ENCODE measurements at regions not wholly inside any gene's neighbourhood (a gene's known extent, or its start where the extent isn't known, plus 50 kb on each side); places are given as distances from the start of the nearest gene placed in this dataset.

DNA sequence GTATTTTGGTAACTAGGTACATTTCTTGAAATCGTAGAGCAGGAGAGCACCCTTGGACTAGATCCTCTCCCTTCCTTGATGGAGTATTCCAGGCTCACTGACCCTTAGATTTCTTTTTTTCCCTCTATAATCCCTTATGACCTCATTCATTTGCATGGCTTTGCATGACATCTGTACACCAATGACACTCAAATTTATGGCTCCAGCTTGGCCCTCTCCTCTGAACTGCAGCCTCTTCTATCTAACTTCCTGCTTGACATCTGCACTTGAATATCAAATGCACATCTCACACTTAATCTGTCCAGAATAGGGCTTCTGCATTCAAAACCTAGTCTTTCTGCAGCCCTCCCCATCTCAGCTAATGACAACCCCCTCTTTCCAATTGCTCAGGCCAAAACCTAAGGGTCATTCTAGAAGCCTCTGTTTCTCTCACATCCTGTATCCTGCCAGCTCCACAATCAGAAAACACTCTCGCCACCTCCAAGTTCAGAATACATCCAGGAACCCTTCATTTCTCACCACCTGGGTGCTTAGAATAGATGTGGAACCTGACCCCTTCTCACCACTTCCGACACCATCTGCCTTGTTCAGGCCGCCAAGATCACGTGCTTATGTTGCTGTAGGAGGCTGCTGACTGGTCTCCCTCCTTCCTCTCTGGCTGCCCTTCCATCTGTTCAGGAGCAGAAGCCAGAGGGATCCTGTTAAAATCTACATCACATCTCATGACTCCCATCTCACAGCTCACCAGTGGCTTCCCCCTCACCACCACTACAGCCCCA is 138.9 kb upstream of the MTNR1B start:
- Histone ChIP-seq H3K14ac (ENCODE audit: insufficient read depth, low read length) (no peak overlapping the region), H2AK5ac (ENCODE audit: insufficient read length, low read length) (no peak overlapping the region), H3K27ac (ENCODE audit: insufficient read length, low read depth, low read length) (no peak overlapping the region), H4K5ac (ENCODE audit: insufficient read length, low read depth, low read length) (no peak overlapping the region), H2BK12ac (ENCODE audit: insufficient read length, low read depth, low read length) (no peak overlapping the region), H4K8ac (replicated peaks; ENCODE audit: insufficient read length, low read depth, low read length) (no peak overlapping the region), H3K9ac (ENCODE audit: extremely low read depth, insufficient read length, low read length) (no peak overlapping the region), H3K23ac (ENCODE audit: insufficient read length, low read depth, low read length) (no peak overlapping the region), H3K79me2 (ENCODE audit: insufficient read depth, low read length) (no peaks in the 10 kb centered on the region), H2BK5ac (ENCODE audit: insufficient read length, low read length) (no peak overlapping the region), H3T11ph (ENCODE audit: low read length) (no peak overlapping the region), H3K23me2 (ENCODE audit: insufficient read length, low read depth, low read length, poor library complexity, severe bottlenecking) (no peaks in the 10 kb centered on the region), H3K4ac (ENCODE audit: low read depth, low read length) (no peak overlapping the region), H2BK120ac (ENCODE audit: low read depth, low read length, poor library complexity, severe bottlenecking) (no peak overlapping the region), H2AFZ (ENCODE audit: low read length) (no peak overlapping the region), H3K79me1 (ENCODE audit: insufficient read depth, low read depth, low read length, poor library complexity, severe bottlenecking) (no peaks in the 10 kb centered on the region), H4K91ac (ENCODE audit: insufficient read length, low read depth, low read length) (no peak overlapping the region), H2BK15ac (ENCODE audit: low read depth, low read length) (no peak overlapping the region), H3K4me1 (ENCODE audit: insufficient read depth, low read length) (peaks cover 6% of the 10 kb centered on the region; the same call in 1 of the 2 replicates), H3K9me3 (ENCODE audit: control insufficient read depth, low read depth, low read length) (no peaks in the 10 kb centered on the region), H3K18ac (ENCODE audit: insufficient read length, low read depth, low read length) (no peak overlapping the region), H3K27me3 (ENCODE audit: insufficient read depth, low read length) (no peaks in the 10 kb centered on the region), H3K4me2 (ENCODE audit: insufficient read depth, insufficient read length, low read length) (no peak overlapping the region), H4K20me1 (ENCODE audit: control insufficient read depth, insufficient read depth, insufficient read length) (no peaks in the 10 kb centered on the region), H3K56ac (ENCODE audit: insufficient read length, low read depth, low read length) (no peak overlapping the region), H2BK20ac (ENCODE audit: low read depth, low read length, poor library complexity, severe bottlenecking) (no peak overlapping the region)
- Mint-ChIP-seq H3K9me3 (no peaks in the 10 kb centered on the region), H3K27ac (peak overlapping the region in 1 of 3 experiments; percentile 42; a peak in 2 of 7 replicates), H3K4me3 (no peak overlapping the region), H3K36me3 (ENCODE audit: insufficient read depth in 1 of 3, low read depth in 3 of 3) (peaks cover 0 to 13% (median 9%) of the 10 kb centered on the region in 3 experiments; a peak in 4 of 7 replicates), H3K27me3 (ENCODE audit: low read depth) (no peaks in the 10 kb centered on the region), H3K4me1 (peaks cover 25 to 29% of the 10 kb centered on the region in 2 experiments)
- TF ChIP-seq, protein P1, sequence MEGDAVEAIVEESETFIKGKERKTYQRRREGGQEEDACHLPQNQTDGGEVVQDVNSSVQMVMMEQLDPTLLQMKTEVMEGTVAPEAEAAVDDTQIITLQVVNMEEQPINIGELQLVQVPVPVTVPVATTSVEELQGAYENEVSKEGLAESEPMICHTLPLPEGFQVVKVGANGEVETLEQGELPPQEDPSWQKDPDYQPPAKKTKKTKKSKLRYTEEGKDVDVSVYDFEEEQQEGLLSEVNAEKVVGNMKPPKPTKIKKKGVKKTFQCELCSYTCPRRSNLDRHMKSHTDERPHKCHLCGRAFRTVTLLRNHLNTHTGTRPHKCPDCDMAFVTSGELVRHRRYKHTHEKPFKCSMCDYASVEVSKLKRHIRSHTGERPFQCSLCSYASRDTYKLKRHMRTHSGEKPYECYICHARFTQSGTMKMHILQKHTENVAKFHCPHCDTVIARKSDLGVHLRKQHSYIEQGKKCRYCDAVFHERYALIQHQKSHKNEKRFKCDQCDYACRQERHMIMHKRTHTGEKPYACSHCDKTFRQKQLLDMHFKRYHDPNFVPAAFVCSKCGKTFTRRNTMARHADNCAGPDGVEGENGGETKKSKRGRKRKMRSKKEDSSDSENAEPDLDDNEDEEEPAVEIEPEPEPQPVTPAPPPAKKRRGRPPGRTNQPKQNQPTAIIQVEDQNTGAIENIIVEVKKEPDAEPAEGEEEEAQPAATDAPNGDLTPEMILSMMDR (conservative IDR thresholded peaks at IDR 0.05): no peak
- no CpG with 5 or more reads among the region's 5 CpGs for WGBS (ENCODE audit: extremely low coverage, insufficient read length, low lambda C conversion rate)
- no peak for DNase-seq
